GM23338 (cell line): ENCODE measurements at regions not wholly inside any gene's neighbourhood (a gene's known extent, or its start where the extent isn't known, plus 50 kb on each side); places are given as distances from the start of the nearest gene placed in this dataset.
"Not testable (repeated sequence)": the region's sequence is repeated elsewhere in the genome, so short reads cannot be mapped to it uniquely, and the experiment has no call there.

Experiments
- CREB1 ChIP-seq: fragments of 250-450 bp; sonication (Bioruptor Pico); IDR thresholded peaks from 2 replicates; pipeline ENCODE4 v1.5.0; 2020; ENCODE audit warnings: low read depth, mild to moderate bottlenecking, moderate library complexity
- CTCF ChIP-seq, 2 experiments: fragments of 200-600 bp in 1 of 2; sonication (generic) in 1 of 2; conservative IDR thresholded peaks; 2 replicates each; pipeline versions ENCODE4 v1.5.1 to v1.6.1; 2016 to 2017; ENCODE audit warnings: antibody characterized with exemption in 2 of 2, low read depth in 2 of 2, mild to moderate bottlenecking in 2 of 2, moderate library complexity in 1 of 2
- EZH2 ChIP-seq: fragments of 200-600 bp; sonication (generic); IDR thresholded peaks from one replicate; pipeline ENCODE4 v1.8.0; 2017; ENCODE audit warnings: antibody characterized with exemption, mild to moderate bottlenecking, low read depth; ENCODE audit not compliant: unreplicated experiment
- EZH2phosphoT487 ChIP-seq: fragments of 200-600 bp; sonication (generic); IDR thresholded peaks from one replicate; pipeline ENCODE4 v1.8.1; 2018; ENCODE audit warnings: antibody characterized with exemption; ENCODE audit not compliant: unreplicated experiment
- POLR2AphosphoS5 ChIP-seq: IDR thresholded peaks from 2 replicates; pipeline ENCODE4 v1.6.1; 2016; ENCODE audit warnings: antibody characterized with exemption, low read depth
- REST ChIP-seq: IDR thresholded peaks from one replicate; pipeline ENCODE4 v1.6.1; 2018; ENCODE audit warnings: antibody characterized with exemption; ENCODE audit not compliant: unreplicated experiment
- ZNF114 ChIP-seq: fragments of 250-450 bp; sonication (Bioruptor Pico); IDR thresholded peaks from 2 replicates; pipeline ENCODE4 v1.5.0; 2020; ENCODE audit warnings: mild to moderate bottlenecking, moderate library complexity
- ZNF331 ChIP-seq: fragments of 250-450 bp; sonication (Bioruptor Pico); IDR thresholded peaks from 2 replicates; pipeline ENCODE4 v1.5.0; 2020; ENCODE audit warnings: low read depth, mild to moderate bottlenecking, moderate library complexity

DNA sequence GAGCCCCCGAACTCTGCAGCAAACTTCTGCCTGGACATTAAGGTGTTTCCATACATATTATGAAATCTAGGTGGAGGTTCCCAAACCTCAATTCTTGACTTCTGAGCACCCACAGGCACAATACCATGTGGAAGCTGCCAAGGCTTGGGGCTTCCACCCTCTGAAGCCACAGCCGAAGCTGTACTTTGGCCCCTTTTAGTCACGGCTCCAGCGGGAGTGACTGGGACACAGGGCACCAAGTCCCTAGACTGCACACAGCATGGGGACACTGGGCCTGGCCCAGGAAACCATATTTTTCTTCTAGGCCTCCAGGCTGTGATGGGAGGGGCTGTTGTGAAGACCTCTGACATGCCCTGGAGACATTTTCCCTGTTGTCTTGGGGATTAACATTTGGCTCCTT lies 373.8 kb downstream of the ZNF674 start:
- TF ChIP-seq CTCF (conservative IDR thresholded peaks at IDR 0.05; ENCODE audit: low read depth in 2 of 2); EZH2; EZH2phosphoT487; POLR2AphosphoS5; CREB1 (CRISPR knock-in tag); ZNF114 (CRISPR knock-in tag); ZNF331 (CRISPR knock-in tag); REST: not testable (repeated sequence)
